B cell (primary cell): ENCODE measurements at regions not wholly inside any gene's neighbourhood (a gene's known extent, or its start where the extent isn't known, plus 50 kb on each side); places are given as distances from the start of the nearest gene placed in this dataset.

Source experiments
- ATAC-seq: fragments of 200-7000 bp; cut with Tn5 transposase; one replicate; pipeline ENCODE4 v1.10.0; 2021; ENCODE audit warnings: low read depth, mild to moderate bottlenecking, moderate number of reproducible peaks, moderate library complexity
- CTCF ChIA-PET: fragments of 350-600 bp; sonication (Branson Sonifier 250); formaldehyde crosslinking; loops from one replicate; lab custom pipeline; 2021; ENCODE audit warnings: antibody characterized with exemption, inconsistent platforms; lab: Charles Lee
- POLR2A ChIA-PET: fragments of 350-600 bp; sonication (Branson Sonifier 250); formaldehyde crosslinking; loops from one replicate; lab custom pipeline; 2021; ENCODE audit warnings: antibody characterized with exemption; lab: Charles Lee
- DNase-seq: peaks from one replicate; pipeline ENCODE4 v3.0.0; 2013
- H2AFZ ChIP-seq: 2 replicates; pipeline ENCODE4 v1.6.1; 2012; ENCODE audit warnings: mild to moderate bottlenecking, low read depth, low read length; ENCODE audit not compliant: insufficient read depth, poor library complexity, severe bottlenecking
- H3K27ac ChIP-seq, 2 donors: 1 replicate in 1 of 2; 2 replicates in 1 of 2; pipeline ENCODE4 v1.5.1; 2012 to 2013; ENCODE audit warnings: low read length in 2 of 2, mild to moderate bottlenecking in 2 of 2, moderate library complexity in 1 of 2
- H3K27me3 ChIP-seq, 4 experiments: fragments of 200-600 bp in 1 of 4; sonication (generic) in 1 of 4; replicated peaks in 1 of 4; 1 replicate in 2 of 4; 2 replicates in 2 of 4; pipeline versions ENCODE4 v1.6.1 to v1.7.0; 2013 to 2016; ENCODE audit warnings: low read length in 3 of 4, mild to moderate bottlenecking in 2 of 4, mixed read lengths in 1 of 4, moderate library complexity in 1 of 4; ENCODE audit not compliant: insufficient read depth in 4 of 4, control insufficient read depth in 3 of 4; ENCODE audit errors: control extremely low read depth in 1 of 4
- H3K36me3 ChIP-seq, 2 experiments: replicated peaks in 1 of 2; 1 replicate in 1 of 2; 2 replicates in 1 of 2; pipeline versions ENCODE4 v1.6.1 to v1.7.1; 2013; ENCODE audit warnings: low read length in 1 of 2; ENCODE audit not compliant: insufficient read depth in 2 of 2, control insufficient read depth in 1 of 2; ENCODE audit errors: control extremely low read depth in 1 of 2, extremely low read depth in 1 of 2
- H3K4me1 ChIP-seq, 2 donors: fragments of 200-600 bp in 1 of 2; sonication (generic) in 1 of 2; 1 replicate in 1 of 2; 2 replicates in 1 of 2; pipeline versions ENCODE4 v1.5.1 to v1.6.1; 2013 to 2017; ENCODE audit warnings: low read length in 2 of 2; ENCODE audit not compliant: control insufficient read depth in 2 of 2, insufficient read depth in 2 of 2
- H3K4me2 ChIP-seq: replicated peaks from 2 replicates; pipeline ENCODE3; 2012; ENCODE audit warnings: mild to moderate bottlenecking, low read depth, low read length; ENCODE audit not compliant: poor library complexity, severe bottlenecking
- H3K4me3 ChIP-seq, 5 experiments: fragments of 200-600 bp in 1 of 5; sonication (generic) in 1 of 5; 1 replicate in 3 of 5; 2 replicates in 2 of 5; pipeline versions ENCODE4 v1.5.1 to v1.7.0; 2011 to 2016; ENCODE audit warnings: low read length in 4 of 5, mild to moderate bottlenecking in 4 of 5, low read depth in 2 of 5, control low read depth in 1 of 5, moderate library complexity in 1 of 5; ENCODE audit not compliant: insufficient read depth in 1 of 5; ENCODE audit errors: control extremely low read depth in 1 of 5, extremely low read depth in 1 of 5
- H3K79me2 ChIP-seq: fragments of 200-600 bp; sonication (generic); one replicate; pipeline ENCODE4 v1.6.0; 2016; ENCODE audit warnings: low read length; ENCODE audit not compliant: control insufficient read depth, insufficient read depth
- H3K9ac ChIP-seq: fragments of 200-600 bp; sonication (generic); 2 replicates; pipeline ENCODE4 v1.6.1; 2017; ENCODE audit warnings: mild to moderate bottlenecking, low read length, moderate library complexity
- H3K9me3 ChIP-seq, 3 donors: one replicate each; pipeline versions ENCODE4 v1.6.1 to v1.7.1; 2013; ENCODE audit warnings: low read length in 2 of 3; ENCODE audit not compliant: control insufficient read depth in 2 of 3, insufficient read depth in 1 of 3; ENCODE audit errors: control extremely low read depth in 1 of 3
- H4K20me1 ChIP-seq: 2 replicates; pipeline ENCODE4 v1.6.0; 2012; ENCODE audit warnings: mild to moderate bottlenecking, low read length; ENCODE audit not compliant: insufficient read depth, control insufficient read depth, poor library complexity, severe bottlenecking
- H3K27ac Mint-ChIP-seq: one replicate; pipeline ENCODE4 v1.8.0; 2021; ENCODE audit warnings: mixed read lengths
- H3K27me3 Mint-ChIP-seq: one replicate; pipeline ENCODE4 v1.8.0; 2021; ENCODE audit warnings: mixed read lengths
- H3K4me1 Mint-ChIP-seq: one replicate; pipeline ENCODE4 v1.8.0; 2021; ENCODE audit warnings: mixed read lengths
- H3K4me3 Mint-ChIP-seq: one replicate; pipeline ENCODE4 v1.8.0; 2021; ENCODE audit warnings: mixed read lengths
- H3K9me3 Mint-ChIP-seq: one replicate; pipeline ENCODE4 v1.8.0; 2022; ENCODE audit warnings: mixed read lengths; ENCODE audit not compliant: insufficient read depth
- EZH2 ChIP-seq: IDR thresholded peaks from 2 replicates; pipeline ENCODE4 v1.6.1; 2012; ENCODE audit warnings: borderline replicate concordance, low read depth, mild to moderate bottlenecking, moderate library complexity, low read length; ENCODE audit not compliant: insufficient read depth, poor library complexity, severe bottlenecking
- WGBS: methylation state at CpG from one replicate; pipeline ENCODE4 v1.1.5; 2013; ENCODE audit warnings: missing lambda C conversion rate; ENCODE audit not compliant: insufficient coverage; 5-methylcytosine and 5-hydroxymethylcytosine counted together
- intact Hi-C: fragments of 100-400 bp; cut with micrococcal nuclease; formaldehyde crosslinking; loops from one replicate; pipeline ENCODE4 v1.10.0; 2022
- TF ChIP-seq, protein P1 (sequence below): fragments of 200-600 bp; IDR thresholded peaks from one replicate; pipeline ENCODE4 v1.8.0; 2022; ENCODE audit warnings: antibody characterized with exemption, mild to moderate bottlenecking

DNA sequence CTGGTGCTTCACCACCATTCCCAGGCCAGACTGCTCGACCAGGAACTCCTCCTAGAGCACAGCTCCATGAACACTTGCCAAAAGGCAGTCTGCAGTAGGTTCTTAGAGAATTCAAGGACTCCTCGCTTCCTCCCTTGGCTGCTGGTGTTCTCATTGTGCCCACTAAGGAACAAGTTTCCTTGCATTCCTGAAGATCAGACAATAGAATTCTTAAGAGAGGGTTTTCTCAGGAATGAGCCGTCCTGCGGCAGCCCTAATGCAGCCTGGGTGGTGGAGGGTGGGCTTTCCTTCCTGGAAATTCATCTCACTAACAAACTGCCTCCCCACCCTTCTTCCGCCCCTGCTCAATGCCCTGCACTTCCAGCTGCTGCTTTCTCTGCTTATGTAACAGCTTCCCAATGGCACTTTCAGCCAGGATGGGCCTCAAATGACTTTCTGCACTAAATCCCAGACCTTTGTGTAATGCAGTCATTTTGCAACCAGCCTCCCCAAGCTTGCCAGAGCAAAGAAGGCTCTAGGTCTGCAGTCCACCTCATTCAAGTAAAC, 287.9 kb downstream of the PLPP3 start:
- H2AFZ ChIP-seq: no peak overlapping the region
- H3K4me3 Mint-ChIP-seq: no peak overlapping the region
- no peaks in the 10 kb centered on the region for H3K9me3 ChIP-seq
- H3K4me1 ChIP-seq: peaks cover 5 to 7% of the 10 kb centered on the region in 2 donors
- POLR2A ChIA-PET: no interaction called here
- H3K27me3 Mint-ChIP-seq: no peaks in the 10 kb centered on the region
- WGBS: 81% methylated on average over 3 of the region's 5 CpGs
- no peaks in the 10 kb centered on the region for H3K79me2 ChIP-seq
- no peak overlapping the region for H3K9ac ChIP-seq
- intact Hi-C loops: no loop called here
- H3K4me3 ChIP-seq: no peak overlapping the region
- H3K27me3 ChIP-seq: no peaks in the 10 kb centered on the region
- peaks cover 9% of the 10 kb centered on the region for H3K4me1 Mint-ChIP-seq
- no peak overlapping the region for H3K27ac Mint-ChIP-seq
- CTCF ChIA-PET: interaction anchor here (1.4 kb wide), 1 partner anchor 288 kb away, joined by 3 read pairs; the partner anchor contains the start of gene PLPP3
- H3K27ac ChIP-seq: no peak overlapping the region
- ATAC-seq (no peak), DNase-seq (no peak)
- H3K9me3 Mint-ChIP-seq: no peaks in the 10 kb centered on the region
- no peaks in the 10 kb centered on the region for H3K36me3 ChIP-seq
- no peaks in the 10 kb centered on the region for H4K20me1 ChIP-seq
- TF ChIP-seq, protein P1, sequence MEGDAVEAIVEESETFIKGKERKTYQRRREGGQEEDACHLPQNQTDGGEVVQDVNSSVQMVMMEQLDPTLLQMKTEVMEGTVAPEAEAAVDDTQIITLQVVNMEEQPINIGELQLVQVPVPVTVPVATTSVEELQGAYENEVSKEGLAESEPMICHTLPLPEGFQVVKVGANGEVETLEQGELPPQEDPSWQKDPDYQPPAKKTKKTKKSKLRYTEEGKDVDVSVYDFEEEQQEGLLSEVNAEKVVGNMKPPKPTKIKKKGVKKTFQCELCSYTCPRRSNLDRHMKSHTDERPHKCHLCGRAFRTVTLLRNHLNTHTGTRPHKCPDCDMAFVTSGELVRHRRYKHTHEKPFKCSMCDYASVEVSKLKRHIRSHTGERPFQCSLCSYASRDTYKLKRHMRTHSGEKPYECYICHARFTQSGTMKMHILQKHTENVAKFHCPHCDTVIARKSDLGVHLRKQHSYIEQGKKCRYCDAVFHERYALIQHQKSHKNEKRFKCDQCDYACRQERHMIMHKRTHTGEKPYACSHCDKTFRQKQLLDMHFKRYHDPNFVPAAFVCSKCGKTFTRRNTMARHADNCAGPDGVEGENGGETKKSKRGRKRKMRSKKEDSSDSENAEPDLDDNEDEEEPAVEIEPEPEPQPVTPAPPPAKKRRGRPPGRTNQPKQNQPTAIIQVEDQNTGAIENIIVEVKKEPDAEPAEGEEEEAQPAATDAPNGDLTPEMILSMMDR: no peak
- no peak for TF ChIP-seq EZH2
- no peak overlapping the region for H3K4me2 ChIP-seq

DNA sequence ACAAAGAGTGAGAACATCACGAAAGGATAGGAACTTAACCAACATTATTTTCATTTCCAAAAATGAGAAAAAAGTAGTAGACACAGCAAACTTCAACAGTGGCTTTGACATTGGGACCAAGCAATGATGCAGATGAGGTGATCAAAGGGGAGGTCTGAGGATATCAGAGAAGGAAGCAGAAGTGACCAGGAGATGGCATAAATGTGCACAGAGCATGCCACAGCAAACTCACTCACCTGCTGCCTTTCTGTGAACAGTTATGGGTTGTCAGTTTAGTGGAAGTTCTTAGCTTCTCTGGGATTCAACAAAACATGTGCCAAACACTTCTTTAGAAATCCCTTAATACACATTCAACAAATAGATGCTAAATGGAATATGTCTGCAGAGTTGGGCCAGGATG, 290.1 kb downstream of the PLPP3 start:
- ATAC-seq (no peak), DNase-seq (no peak)
- H3K27me3 Mint-ChIP-seq: no peaks in the 10 kb centered on the region
- H3K4me2 ChIP-seq: no peak overlapping the region
- H3K9ac ChIP-seq: no peak overlapping the region
- WGBS: no CpG with 5 or more reads among the region's 1 CpG
- no peaks in the 10 kb centered on the region for H4K20me1 ChIP-seq
- CTCF ChIA-PET: no interaction called here
- no peaks in the 10 kb centered on the region for H3K79me2 ChIP-seq
- H3K4me1 ChIP-seq: no peaks in the 10 kb centered on the region
- no peak for TF ChIP-seq EZH2
- TF ChIP-seq, protein P1: no peak
- no peaks in the 10 kb centered on the region for H3K27me3 ChIP-seq
- POLR2A ChIA-PET: no interaction called here
- H3K4me1 Mint-ChIP-seq: no peaks in the 10 kb centered on the region
- no peaks in the 10 kb centered on the region for H3K36me3 ChIP-seq
- no peak overlapping the region for H3K4me3 ChIP-seq
- H3K9me3 Mint-ChIP-seq: no peaks in the 10 kb centered on the region
- H3K27ac Mint-ChIP-seq: no peak overlapping the region
- no peak overlapping the region for H3K4me3 Mint-ChIP-seq
- intact Hi-C loops: no loop called here
- H3K9me3 ChIP-seq: no peaks in the 10 kb centered on the region
- no peak overlapping the region for H2AFZ ChIP-seq
- no peak overlapping the region for H3K27ac ChIP-seq
